GM20431 (cell line): ENCODE measurements at regions not wholly inside any gene's neighbourhood (a gene's known extent, or its start where the extent isn't known, plus 50 kb on each side); places are given as distances from the start of the nearest gene placed in this dataset.

Source experiments
- in situ Hi-C: fragments of 300-500 bp; cut with MseI, MboI; formaldehyde crosslinking; loops from one replicate; pipeline ENCODE4 v1.15.0; 2020; ENCODE audit warnings: low sequenced_read_pairs; ENCODE audit not compliant: unreplicated experiment

- in situ Hi-C loops, result no loop called here
Observed at GRCh38 chr2:76469066-76469465, 758.4 kb upstream of the GCFC2 start.

GRCh38 chr2:76467326-76467725, 756.6 kb upstream of the GCFC2 start:
- in situ Hi-C loops, result no loop called here

- in situ Hi-C loops, result no loop called here
Observed at GRCh38 chr2:76464310-76464709, 753.6 kb upstream of the GCFC2 start.

- in situ Hi-C loops, result no loop called here
Observed at GRCh38 chr2:76461431-76461830, 750.7 kb upstream of the GCFC2 start.

- in situ Hi-C loops, result no loop called here
Observed at GRCh38 chr2:76455910-76456309, 745.2 kb upstream of the GCFC2 start.

GRCh38 chr2:76450024-76450475, 739.3 kb upstream of the GCFC2 start:
- in situ Hi-C loops, result no loop called here

- in situ Hi-C loops, result no loop called here
Observed at GRCh38 chr2:76448956-76449355, 738.2 kb upstream of the GCFC2 start.

GRCh38 chr2:76447294-76447693, 736.6 kb upstream of the GCFC2 start:
- in situ Hi-C loops, result no loop called here

- in situ Hi-C loops, result no loop called here
Observed at GRCh38 chr2:76446872-76447271, 736.2 kb upstream of the GCFC2 start.

- in situ Hi-C loops, result no loop called here
Observed at GRCh38 chr2:76445880-76446279, 735.2 kb upstream of the GCFC2 start.

- in situ Hi-C loops, result no loop called here
Observed at GRCh38 chr2:76444732-76445131, 734.0 kb upstream of the GCFC2 start.

- in situ Hi-C loops, result no loop called here
Observed at GRCh38 chr2:76437564-76437963, 726.8 kb upstream of the GCFC2 start.

- in situ Hi-C loops, result no loop called here
Observed at GRCh38 chr2:76429374-76429773, 718.7 kb upstream of the GCFC2 start.

- in situ Hi-C loops, result no loop called here
Observed at GRCh38 chr2:76427452-76427851, 716.7 kb upstream of the GCFC2 start.

GRCh38 chr2:76415821-76416220, 705.1 kb upstream of the GCFC2 start:
- in situ Hi-C loops, result no loop called here

GRCh38 chr2:76413436-76413835, 702.7 kb upstream of the GCFC2 start:
- in situ Hi-C loops, result no loop called here

- in situ Hi-C loops, result no loop called here
Observed at GRCh38 chr2:76406134-76406855, 695.6 kb upstream of the GCFC2 start.

GRCh38 chr2:76393356-76393755, 682.6 kb upstream of the GCFC2 start:
- in situ Hi-C loops, result no loop called here

GRCh38 chr2:76391678-76392077, 681.0 kb upstream of the GCFC2 start:
- in situ Hi-C loops, result no loop called here

- in situ Hi-C loops, result no loop called here
Observed at GRCh38 chr2:76387294-76387693, 676.6 kb upstream of the GCFC2 start.

- in situ Hi-C loops, result no loop called here
Observed at GRCh38 chr2:76385943-76386342, 675.2 kb upstream of the GCFC2 start.

- in situ Hi-C loops, result no loop called here
Observed at GRCh38 chr2:76381624-76382023, 670.9 kb upstream of the GCFC2 start.
